ENCODE measurements at regions not wholly inside any gene's neighbourhood (a gene's known extent, or its start where the extent isn't known, plus 50 kb on each side); places are given as distances from the start of the nearest gene placed in this dataset.

DNA sequence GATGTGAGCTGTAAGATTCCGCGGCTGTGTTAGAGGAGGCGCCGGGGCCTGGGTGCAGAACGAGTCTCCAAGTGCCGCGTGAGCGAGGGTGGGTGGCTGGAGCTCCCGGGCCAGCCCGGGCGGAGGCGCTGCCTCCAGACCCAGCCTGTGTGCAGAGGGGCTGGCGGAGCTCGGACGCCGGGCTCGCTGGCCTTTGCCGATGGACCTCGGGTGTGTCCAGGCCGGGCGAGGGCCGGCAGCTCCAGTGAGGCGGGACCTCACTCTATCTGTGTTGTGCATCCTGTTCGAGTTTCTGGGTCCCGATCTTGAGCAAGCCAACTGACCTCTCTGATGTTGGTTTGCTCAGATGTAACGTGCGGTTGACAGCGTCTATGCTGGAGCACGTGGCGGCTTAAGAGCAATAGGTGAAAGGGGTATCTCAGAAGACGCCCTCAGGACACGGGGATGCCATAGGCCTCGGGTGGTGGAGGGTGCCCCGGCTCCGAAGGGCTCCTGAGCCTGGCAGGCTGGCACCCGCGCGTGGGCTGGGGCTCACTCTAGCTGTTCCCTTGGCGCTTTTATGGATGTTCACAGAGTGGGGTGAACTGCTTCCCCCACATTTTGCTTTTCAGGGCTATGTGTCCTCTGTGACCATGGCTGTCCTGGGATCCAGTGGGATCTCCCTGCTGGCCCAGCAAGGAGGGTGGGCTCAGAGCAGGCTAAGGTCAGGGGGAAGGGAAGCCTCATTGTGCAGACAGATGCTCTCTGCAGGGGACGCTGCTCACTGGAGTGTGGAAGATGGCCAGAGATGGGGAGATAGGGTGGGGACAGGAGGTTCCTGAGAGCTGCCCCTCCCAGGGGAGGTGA is 69.8 kb downstream of the MRPL36 start:
- peaks cover 17 to 64% of the 10 kb centered on the region in 2 experiments for H3K27me3 ChIP-seq (ENCODE audit: control insufficient read depth in 1 of 2, insufficient read depth in 2 of 2, low read length in 2 of 2)
- H3K4me3 ChIP-seq (replicated peaks in 1 of 3; ENCODE audit: insufficient read depth in 1 of 3, low read depth in 2 of 3, low read length in 3 of 3) = no peak overlapping the region
- intact Hi-C loops (cut with micrococcal nuclease; ENCODE audit: unreplicated experiment) (no loop called here), in situ Hi-C loops (cut with HindIII; ENCODE audit: extremely low pct_ligation_motif_present, low pct_unique_long_range_greater_than_20kb) (no loop called here)
- no peaks in the 10 kb centered on the region for H3K36me3 ChIP-seq (replicated peaks in 1 of 2; ENCODE audit: control insufficient read depth in 1 of 2, insufficient read depth in 2 of 2, low read length in 2 of 2)
- POLR2A ChIA-PET = interaction anchor here (0.6 kb wide), 1 partner anchor 69 kb away, joined by 3 read pairs; no protein-coding TSS in a partner anchor
- H3K9ac ChIP-seq (ENCODE audit: insufficient read depth, low read depth, low read length) = no peak overlapping the region
- no peaks in the 10 kb centered on the region for H3K4me1 ChIP-seq (ENCODE audit: insufficient read depth, low read length)
- DNase-seq (ENCODE audit: low spot score) (no peak), FAIRE-seq (no peak), ATAC-seq (no peak)
- no peaks in the 10 kb centered on the region for H4K20me1 ChIP-seq (ENCODE audit: insufficient read depth, low read length)
- no peak overlapping the region for H3K4me2 ChIP-seq (ENCODE audit: low read depth, low read length)
- no peaks in the 10 kb centered on the region for H3K79me2 ChIP-seq (ENCODE audit: insufficient read depth, low read length)
- CTCF ChIA-PET (ENCODE audit: low intra/inter-chr PET ratio, low total read pairs) = no interaction called here
- TF ChIP-seq JDP2 (CRISPR knock-in tag; IDR thresholded peaks at IDR 0.05; ENCODE audit: borderline replicate concordance) (no peak), ZFP41 (CRISPR knock-in tag; IDR thresholded peaks at IDR 0.05; ENCODE audit: borderline replicate concordance) (no peak), TMF1 (CRISPR knock-in tag; IDR thresholded peaks at IDR 0.05; ENCODE audit: low read depth) (no peak), KAT2B (IDR thresholded peaks at IDR 0.05; ENCODE audit: borderline replicate concordance, low read depth, low read length) (no peak), ZFY (CRISPR knock-in tag; IDR thresholded peaks at IDR 0.05) (no peak), ZMAT3 (CRISPR knock-in tag; conservative IDR thresholded peaks at IDR 0.05) (no peak), ZNF367 (CRISPR knock-in tag; IDR thresholded peaks at IDR 0.05; ENCODE audit: borderline replicate concordance) (no peak), RORA (CRISPR knock-in tag; IDR thresholded peaks at IDR 0.05) (no peak)
- TF ChIP-seq, protein P1, sequence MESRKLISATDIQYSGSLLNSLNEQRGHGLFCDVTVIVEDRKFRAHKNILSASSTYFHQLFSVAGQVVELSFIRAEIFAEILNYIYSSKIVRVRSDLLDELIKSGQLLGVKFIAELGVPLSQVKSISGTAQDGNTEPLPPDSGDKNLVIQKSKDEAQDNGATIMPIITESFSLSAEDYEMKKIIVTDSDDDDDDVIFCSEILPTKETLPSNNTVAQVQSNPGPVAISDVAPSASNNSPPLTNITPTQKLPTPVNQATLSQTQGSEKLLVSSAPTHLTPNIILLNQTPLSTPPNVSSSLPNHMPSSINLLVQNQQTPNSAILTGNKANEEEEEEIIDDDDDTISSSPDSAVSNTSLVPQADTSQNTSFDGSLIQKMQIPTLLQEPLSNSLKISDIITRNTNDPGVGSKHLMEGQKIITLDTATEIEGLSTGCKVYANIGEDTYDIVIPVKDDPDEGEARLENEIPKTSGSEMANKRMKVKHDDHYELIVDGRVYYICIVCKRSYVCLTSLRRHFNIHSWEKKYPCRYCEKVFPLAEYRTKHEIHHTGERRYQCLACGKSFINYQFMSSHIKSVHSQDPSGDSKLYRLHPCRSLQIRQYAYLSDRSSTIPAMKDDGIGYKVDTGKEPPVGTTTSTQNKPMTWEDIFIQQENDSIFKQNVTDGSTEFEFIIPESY (CRISPR knock-in tag; IDR thresholded peaks at IDR 0.05) = no peak
- no peak overlapping the region for H3K27ac ChIP-seq (ENCODE audit: extremely low read length, insufficient read depth, low read length)
- H2AFZ ChIP-seq (ENCODE audit: low read length) = no peak overlapping the region
- no peaks in the 10 kb centered on the region for H3K9me3 ChIP-seq (ENCODE audit: low read length)
- WGBS (ENCODE audit: low lambda C conversion rate) = 41% methylated on average over 32 of the region's 40 CpGs
- no TSS peak for BruUV-seq (replicated peaks)

All from HepG2 (cell line).